ENCODE measurements at regions not wholly inside any gene's neighbourhood (a gene's known extent, or its start where the extent isn't known, plus 50 kb on each side); places are given as distances from the start of the nearest gene placed in this dataset.

GRCh38 chr1:200301152-200301551 lies 108.7 kb downstream of the ZNF281 start:
- TF ChIP-seq EZH2 (IDR thresholded peaks at IDR 0.05; ENCODE audit: insufficient read depth, poor library complexity, severe bottlenecking) = no peak
- TF ChIP-seq EZH2phosphoT487 (IDR thresholded peaks at IDR 0.05; ENCODE audit: insufficient read depth, low read depth) = no peak
